ENCODE measurements at regions not wholly inside any gene's neighbourhood (a gene's known extent, or its start where the extent isn't known, plus 50 kb on each side); places are given as distances from the start of the nearest gene placed in this dataset.

- Mint-ChIP-seq H3K9me3 (no peaks in the 10 kb centered on the region), H3K27ac (no peak overlapping the region), H3K4me3 (no peak overlapping the region), H3K27me3 (ENCODE audit: insufficient read depth) (peaks cover 8% of the 10 kb centered on the region; the same call in 1 of the 2 replicates), H3K4me1 (ENCODE audit: low read depth) (peaks cover 58% of the 10 kb centered on the region), H3K36me3 (ENCODE audit: low read depth) (no peaks in the 10 kb centered on the region)
- TF ChIP-seq CTCF (IDR thresholded peaks at IDR 0.05) = no peak
- no peak for DNase-seq
These were observed 288.6 kb downstream of the MTX2 start for GRCh38 chr2:176557821-176558220.

GRCh38 chr2:176558574-176559140 lies 289.4 kb downstream of the MTX2 start:
- TF ChIP-seq CTCF (IDR thresholded peaks at IDR 0.05) = no peak
- no peaks in the 10 kb centered on the region for H3K9me3 Mint-ChIP-seq
- H3K4me1 Mint-ChIP-seq (ENCODE audit: low read depth) = peaks cover 58% of the 10 kb centered on the region
- no peak for DNase-seq
- peaks cover 8% of the 10 kb centered on the region; the same call in 1 of the 2 replicates for H3K27me3 Mint-ChIP-seq (ENCODE audit: insufficient read depth)
- no peak overlapping the region for H3K27ac Mint-ChIP-seq
- H3K36me3 Mint-ChIP-seq (ENCODE audit: low read depth) = no peaks in the 10 kb centered on the region
- no peak overlapping the region for H3K4me3 Mint-ChIP-seq

- no peak for TF ChIP-seq CTCF (IDR thresholded peaks at IDR 0.05)
- Mint-ChIP-seq H3K27me3 (ENCODE audit: insufficient read depth) (peaks cover 8% of the 10 kb centered on the region; the same call in 1 of the 2 replicates), H3K4me1 (ENCODE audit: low read depth) (peaks cover 49% of the 10 kb centered on the region)
These were observed 291.1 kb downstream of the MTX2 start for GRCh38 chr2:176560296-176560695.

GRCh38 chr2:176561706-176562105 lies 292.5 kb downstream of the MTX2 start:
- H3K9me3 Mint-ChIP-seq = no peaks in the 10 kb centered on the region
- peaks cover 64% of the 10 kb centered on the region for H3K4me1 Mint-ChIP-seq (ENCODE audit: low read depth)
- peak overlapping the region; percentile 82 for H3K27ac Mint-ChIP-seq
- no peak for DNase-seq
- H3K36me3 Mint-ChIP-seq (ENCODE audit: low read depth) = no peaks in the 10 kb centered on the region
- peak overlapping the region; percentile 28; the same call in 1 of the 2 replicates for H3K4me3 Mint-ChIP-seq
- peak; percentile 18; the same call in 1 of the 2 replicates for TF ChIP-seq CTCF (IDR thresholded peaks at IDR 0.05)
- H3K27me3 Mint-ChIP-seq (ENCODE audit: insufficient read depth) = peaks cover 12% of the 10 kb centered on the region

More at GRCh38 chr2:176560296-176560695, 291.1 kb downstream of the MTX2 start:
- Mint-ChIP-seq H3K27ac (peak overlapping the region; percentile 9; the same call in 1 of the 2 replicates), H3K9me3 (no peaks in the 10 kb centered on the region), H3K36me3 (ENCODE audit: low read depth) (no peaks in the 10 kb centered on the region), H3K4me3 (no peak overlapping the region; the same call in 1 of the 2 replicates)
- DNase-seq = peak; percentile 30

- H3K9me3 Mint-ChIP-seq = no peaks in the 10 kb centered on the region
- H3K4me3 Mint-ChIP-seq = peak overlapping the region; percentile 49
- peak overlapping the region; percentile 82 for H3K27ac Mint-ChIP-seq
- peak; percentile 47 for DNase-seq
- peaks cover 72% of the 10 kb centered on the region for H3K4me1 Mint-ChIP-seq (ENCODE audit: low read depth)
- no peaks in the 10 kb centered on the region for H3K36me3 Mint-ChIP-seq (ENCODE audit: low read depth)
- TF ChIP-seq CTCF (IDR thresholded peaks at IDR 0.05) = no peak
- H3K27me3 Mint-ChIP-seq (ENCODE audit: insufficient read depth) = peaks cover 9% of the 10 kb centered on the region
These were observed 293.3 kb downstream of the MTX2 start for GRCh38 chr2:176562359-176563078.
